Chondrocyte (in vitro differentiated cells): ENCODE measurements at regions not wholly inside any gene's neighbourhood (a gene's known extent, or its start where the extent isn't known, plus 50 kb on each side); places are given as distances from the start of the nearest gene placed in this dataset.
"Not testable (repeated sequence)": the region's sequence is repeated elsewhere in the genome, so short reads cannot be mapped to it uniquely, and the experiment has no call there.

Source experiments
- DNase-seq: peaks from one replicate; pipeline ENCODE4 v3.0.0; 2021; ENCODE audit warnings: mixed read lengths, low spot score
- H3K27ac Mint-ChIP-seq: one replicate; pipeline ENCODE4 v1.8.0; 2021; ENCODE audit warnings: mild to moderate bottlenecking, moderate library complexity, mixed read lengths; ENCODE audit not compliant: unreplicated experiment
- H3K27me3 Mint-ChIP-seq: 2 replicates; pipeline ENCODE4 v1.8.0; 2021; ENCODE audit warnings: low read depth, mixed read lengths
- H3K36me3 Mint-ChIP-seq: 2 replicates; pipeline ENCODE4 v1.8.0; 2021; ENCODE audit warnings: low read depth, mixed read lengths
- H3K4me1 Mint-ChIP-seq: 2 replicates; pipeline ENCODE4 v1.8.0; 2021; ENCODE audit warnings: low read depth, mild to moderate bottlenecking, mixed read lengths
- H3K4me3 Mint-ChIP-seq: one replicate; pipeline ENCODE4 v1.8.0; 2021; ENCODE audit warnings: mild to moderate bottlenecking, moderate library complexity, mixed read lengths; ENCODE audit not compliant: unreplicated experiment
- H3K9me3 Mint-ChIP-seq: 2 replicates; pipeline ENCODE4 v1.8.0; 2021; ENCODE audit warnings: low read depth, mixed read lengths
- CTCF ChIP-seq: fragments of 200-600 bp; sonication (generic); IDR thresholded peaks from 2 replicates; pipeline ENCODE4 v1.5.0; 2021; ENCODE audit warnings: antibody characterized with exemption, mild to moderate bottlenecking, moderate library complexity

- H3K27ac Mint-ChIP-seq = no peak overlapping the region
- no peak for TF ChIP-seq CTCF
- no peaks in the 10 kb centered on the region for H3K4me1 Mint-ChIP-seq
- H3K36me3 Mint-ChIP-seq = no peaks in the 10 kb centered on the region
- no peak for DNase-seq
- H3K27me3 Mint-ChIP-seq = no peaks in the 10 kb centered on the region
- peaks cover 10% of the 10 kb centered on the region for H3K9me3 Mint-ChIP-seq
- no peak overlapping the region for H3K4me3 Mint-ChIP-seq
Observed at GRCh38 chr15:46955576-46955975, 761.7 kb upstream of the SEMA6D start.

- Mint-ChIP-seq H3K9me3 (peaks cover 8% of the 10 kb centered on the region), H3K36me3 (no peaks in the 10 kb centered on the region), H3K27ac (no peak overlapping the region), H3K4me3 (no peak overlapping the region), H3K27me3 (no peaks in the 10 kb centered on the region), H3K4me1 (no peaks in the 10 kb centered on the region)
- no peak for DNase-seq
- no peak for TF ChIP-seq CTCF
Observed at GRCh38 chr15:46956456-46956855, 760.8 kb upstream of the SEMA6D start.

GRCh38 chr15:46956881-46957280 is 760.4 kb upstream of the SEMA6D start:
- H3K36me3 Mint-ChIP-seq = no peaks in the 10 kb centered on the region
- H3K4me1 Mint-ChIP-seq = no peaks in the 10 kb centered on the region
- no peak overlapping the region for H3K4me3 Mint-ChIP-seq
- H3K27me3 Mint-ChIP-seq = no peaks in the 10 kb centered on the region
- no peak overlapping the region for H3K27ac Mint-ChIP-seq
- no peak for DNase-seq
- peaks cover 6% of the 10 kb centered on the region for H3K9me3 Mint-ChIP-seq
- no peak for TF ChIP-seq CTCF

- no peaks in the 10 kb centered on the region for H3K9me3 Mint-ChIP-seq
- no peaks in the 10 kb centered on the region for H3K27me3 Mint-ChIP-seq
- H3K4me3 Mint-ChIP-seq = no peak overlapping the region
- H3K4me1 Mint-ChIP-seq = no peaks in the 10 kb centered on the region
- no peak for DNase-seq
- TF ChIP-seq CTCF = no peak
- H3K36me3 Mint-ChIP-seq = no peaks in the 10 kb centered on the region
- H3K27ac Mint-ChIP-seq = no peak overlapping the region
Observed at GRCh38 chr15:46960581-46960980, 756.7 kb upstream of the SEMA6D start.

- no peak overlapping the region for H3K27ac Mint-ChIP-seq
- H3K9me3 Mint-ChIP-seq = no peaks in the 10 kb centered on the region
- H3K4me3 Mint-ChIP-seq = no peak overlapping the region
- DNase-seq = no peak
- no peaks in the 10 kb centered on the region for H3K27me3 Mint-ChIP-seq
- no peak for TF ChIP-seq CTCF
- H3K36me3 Mint-ChIP-seq = no peaks in the 10 kb centered on the region
- no peaks in the 10 kb centered on the region for H3K4me1 Mint-ChIP-seq
Observed at GRCh38 chr15:46961795-46962194, 755.5 kb upstream of the SEMA6D start.

- H3K27ac Mint-ChIP-seq, H3K27me3 Mint-ChIP-seq, H3K4me1 Mint-ChIP-seq, H3K36me3 Mint-ChIP-seq, DNase-seq, H3K4me3 Mint-ChIP-seq: not testable (repeated sequence)
- peaks cover 52% of the 10 kb centered on the region for H3K9me3 Mint-ChIP-seq
Observed at GRCh38 chr15:46988055-46988454, 729.2 kb upstream of the SEMA6D start.
